ENCODE measurements at regions not wholly inside any gene's neighbourhood (a gene's known extent, or its start where the extent isn't known, plus 50 kb on each side); places are given as distances from the start of the nearest gene placed in this dataset.

- DNase-seq (no peak), FAIRE-seq (no peak)
- no peaks in the 10 kb centered on the region for H3K27me3 ChIP-seq (ENCODE audit: control insufficient read depth, insufficient read depth, low read length)
- H3K9me3 ChIP-seq (ENCODE audit: control insufficient read depth in 2 of 3, insufficient read depth in 1 of 3, low read length in 3 of 3) = peaks cover 0 to 4% (median 0%) of the 10 kb centered on the region in 3 donors
- H3K36me3 ChIP-seq (ENCODE audit: control insufficient read depth in 2 of 3, insufficient read depth in 3 of 3, low read length in 3 of 3) = no peaks in the 10 kb centered on the region
- intact Hi-C loops (cut with DNase I) = no loop called here
- no peak overlapping the region for H3K4me3 ChIP-seq (ENCODE audit: low read length in 3 of 3)
- no peak overlapping the region for H3K27ac ChIP-seq (ENCODE audit: low read depth in 2 of 2, low read length in 2 of 2)
- no peaks in the 10 kb centered on the region for H3K4me1 ChIP-seq (ENCODE audit: control insufficient read depth in 2 of 3, insufficient read depth in 2 of 3, low read depth in 1 of 3, low read length in 3 of 3)
- no peak for TF ChIP-seq CTCF (IDR thresholded peaks at IDR 0.05; ENCODE audit: borderline replicate concordance, extremely low read depth, insufficient read depth)
- H3K9ac ChIP-seq (ENCODE audit: low read length in 3 of 3) = no peak overlapping the region
These were observed 444.2 kb downstream of the CDH26 start for GRCh38 chr20:60402189-60403058.

- Histone ChIP-seq H3K4me1 (ENCODE audit: control insufficient read depth in 2 of 3, insufficient read depth in 2 of 3, low read depth in 1 of 3, low read length in 3 of 3) (no peaks in the 10 kb centered on the region), H3K27ac (ENCODE audit: low read depth in 2 of 2, low read length in 2 of 2) (no peak overlapping the region), H3K27me3 (ENCODE audit: control insufficient read depth, insufficient read depth, low read length) (no peaks in the 10 kb centered on the region), H3K9me3 (ENCODE audit: control insufficient read depth in 2 of 3, insufficient read depth in 1 of 3, low read length in 3 of 3) (peaks cover 0 to 4% (median 0%) of the 10 kb centered on the region in 3 donors), H3K4me3 (ENCODE audit: low read length in 3 of 3) (no peak overlapping the region), H3K9ac (ENCODE audit: low read length in 3 of 3) (no peak overlapping the region), H3K36me3 (ENCODE audit: control insufficient read depth in 2 of 3, insufficient read depth in 3 of 3, low read length in 3 of 3) (no peaks in the 10 kb centered on the region)
- intact Hi-C loops (cut with DNase I) = no loop called here
- no peak for FAIRE-seq
- DNase-seq = no peak
- TF ChIP-seq CTCF (IDR thresholded peaks at IDR 0.05; ENCODE audit: borderline replicate concordance, extremely low read depth, insufficient read depth) = no peak
These were observed 445.0 kb downstream of the CDH26 start for GRCh38 chr20:60403105-60403741.

GRCh38 chr20:60407011-60407771 lies 449.0 kb downstream of the CDH26 start:
- Histone ChIP-seq H3K9me3 (ENCODE audit: control insufficient read depth in 2 of 3, insufficient read depth in 1 of 3, low read length in 3 of 3) (no peaks in the 10 kb centered on the region), H3K4me3 (ENCODE audit: low read length in 3 of 3) (no peak overlapping the region), H3K36me3 (ENCODE audit: control insufficient read depth in 2 of 3, insufficient read depth in 3 of 3, low read length in 3 of 3) (no peaks in the 10 kb centered on the region), H3K4me1 (ENCODE audit: control insufficient read depth in 2 of 3, insufficient read depth in 2 of 3, low read depth in 1 of 3, low read length in 3 of 3) (no peaks in the 10 kb centered on the region), H3K27ac (ENCODE audit: low read depth in 2 of 2, low read length in 2 of 2) (no peak overlapping the region), H3K27me3 (ENCODE audit: control insufficient read depth, insufficient read depth, low read length) (no peaks in the 10 kb centered on the region), H3K9ac (ENCODE audit: low read length in 3 of 3) (no peak overlapping the region)
- intact Hi-C loops (cut with DNase I) = no loop called here
- FAIRE-seq = no peak
- no peak for TF ChIP-seq CTCF (IDR thresholded peaks at IDR 0.05; ENCODE audit: borderline replicate concordance, extremely low read depth, insufficient read depth)
- DNase-seq = no peak

All from kidney (tissue), 13 donors.